ENCODE measurements at regions not wholly inside any gene's neighbourhood (a gene's known extent, or its start where the extent isn't known, plus 50 kb on each side); places are given as distances from the start of the nearest gene placed in this dataset.

DNA sequence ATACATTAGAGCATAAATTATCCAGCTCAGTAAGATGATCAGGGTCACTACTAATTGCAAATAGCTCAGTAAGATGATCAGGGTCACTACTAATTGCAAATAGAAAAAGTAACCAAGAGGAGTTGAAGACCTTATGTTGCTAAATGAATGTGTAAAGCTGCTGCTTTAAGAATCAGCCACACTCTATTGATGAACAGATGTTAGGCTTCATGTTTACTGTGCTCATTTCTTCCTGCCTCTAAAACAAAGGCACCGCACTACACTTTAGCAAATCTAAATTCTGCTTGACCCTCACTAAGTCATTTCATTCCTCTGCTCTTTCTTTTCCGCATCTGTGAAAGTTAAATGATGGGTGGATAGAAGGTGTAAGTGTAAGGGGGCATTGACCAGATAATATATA, 92.6 kb upstream of the PLSCR4 start:
- no peak for DNase-seq (ENCODE audit: low spot score)
- H3K36me3 ChIP-seq (ENCODE audit: low read depth): no peaks in the 10 kb centered on the region
- H3K27ac ChIP-seq (ENCODE audit: poor library complexity, severe bottlenecking): no peak overlapping the region
- no peaks in the 10 kb centered on the region for H3K9me3 ChIP-seq (ENCODE audit: severe bottlenecking)
- H3K27me3 ChIP-seq (ENCODE audit: insufficient read depth, poor library complexity, severe bottlenecking): no peaks in the 10 kb centered on the region
- no peak for ATAC-seq (ENCODE audit: low read depth)
- H3K4me3 ChIP-seq (ENCODE audit: severe bottlenecking): no peak overlapping the region
- TF ChIP-seq, protein P1, sequence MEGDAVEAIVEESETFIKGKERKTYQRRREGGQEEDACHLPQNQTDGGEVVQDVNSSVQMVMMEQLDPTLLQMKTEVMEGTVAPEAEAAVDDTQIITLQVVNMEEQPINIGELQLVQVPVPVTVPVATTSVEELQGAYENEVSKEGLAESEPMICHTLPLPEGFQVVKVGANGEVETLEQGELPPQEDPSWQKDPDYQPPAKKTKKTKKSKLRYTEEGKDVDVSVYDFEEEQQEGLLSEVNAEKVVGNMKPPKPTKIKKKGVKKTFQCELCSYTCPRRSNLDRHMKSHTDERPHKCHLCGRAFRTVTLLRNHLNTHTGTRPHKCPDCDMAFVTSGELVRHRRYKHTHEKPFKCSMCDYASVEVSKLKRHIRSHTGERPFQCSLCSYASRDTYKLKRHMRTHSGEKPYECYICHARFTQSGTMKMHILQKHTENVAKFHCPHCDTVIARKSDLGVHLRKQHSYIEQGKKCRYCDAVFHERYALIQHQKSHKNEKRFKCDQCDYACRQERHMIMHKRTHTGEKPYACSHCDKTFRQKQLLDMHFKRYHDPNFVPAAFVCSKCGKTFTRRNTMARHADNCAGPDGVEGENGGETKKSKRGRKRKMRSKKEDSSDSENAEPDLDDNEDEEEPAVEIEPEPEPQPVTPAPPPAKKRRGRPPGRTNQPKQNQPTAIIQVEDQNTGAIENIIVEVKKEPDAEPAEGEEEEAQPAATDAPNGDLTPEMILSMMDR (IDR thresholded peaks at IDR 0.05; ENCODE audit: poor library complexity, severe bottlenecking): no peak
- H3K4me1 ChIP-seq (ENCODE audit: insufficient read depth, poor library complexity, severe bottlenecking): no peaks in the 10 kb centered on the region

DNA sequence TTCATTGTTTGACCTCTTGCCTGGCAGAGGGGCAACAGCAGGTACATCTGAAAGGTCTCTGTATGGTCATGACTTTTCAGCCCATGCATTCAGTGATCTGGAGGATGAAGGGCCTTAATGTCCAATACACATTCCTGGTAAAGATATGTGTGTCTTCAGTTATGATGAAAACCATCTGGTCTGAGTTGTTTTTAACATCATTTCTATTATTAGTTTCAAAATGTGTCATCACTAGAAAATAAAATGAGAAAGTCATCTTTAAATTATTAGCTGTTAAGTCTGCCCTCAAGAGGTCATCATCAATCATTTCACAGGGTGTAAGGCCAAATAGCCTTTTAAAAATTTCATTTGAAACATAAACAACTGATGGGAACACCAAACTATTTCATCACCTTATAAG, 92.1 kb upstream of the PLSCR4 start:
- no peak for DNase-seq (ENCODE audit: low spot score)
- Histone ChIP-seq H3K9me3 (ENCODE audit: severe bottlenecking) (no peaks in the 10 kb centered on the region), H3K36me3 (ENCODE audit: low read depth) (no peaks in the 10 kb centered on the region), H3K27me3 (ENCODE audit: insufficient read depth, poor library complexity, severe bottlenecking) (no peaks in the 10 kb centered on the region), H3K27ac (ENCODE audit: poor library complexity, severe bottlenecking) (no peak overlapping the region), H3K4me3 (ENCODE audit: severe bottlenecking) (no peak overlapping the region), H3K4me1 (ENCODE audit: insufficient read depth, poor library complexity, severe bottlenecking) (no peaks in the 10 kb centered on the region)
- ATAC-seq (ENCODE audit: low read depth): no peak
- TF ChIP-seq, protein P1 (IDR thresholded peaks at IDR 0.05; ENCODE audit: poor library complexity, severe bottlenecking): no peak

DNA sequence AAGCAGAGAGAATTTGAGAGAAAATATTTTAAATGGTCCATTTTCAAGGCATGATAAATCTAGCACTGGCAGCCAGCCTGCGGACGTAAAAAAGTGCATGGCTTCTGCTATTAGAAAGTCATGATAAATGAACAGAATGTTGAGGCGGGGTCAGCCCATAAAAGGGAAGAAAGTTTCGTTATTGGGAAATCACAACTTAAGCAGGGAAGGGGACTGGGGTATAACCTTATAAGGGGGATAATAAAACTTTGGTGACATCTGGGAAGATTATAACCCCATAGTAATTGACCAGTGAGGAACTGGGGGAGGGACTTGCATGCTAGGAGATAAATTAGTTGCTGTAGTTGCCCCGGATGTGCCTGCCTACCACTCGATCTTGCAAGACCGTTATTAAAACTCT, 88.4 kb upstream of the PLSCR4 start:
- Histone ChIP-seq H3K9me3 (ENCODE audit: severe bottlenecking) (no peaks in the 10 kb centered on the region), H3K27me3 (ENCODE audit: insufficient read depth, poor library complexity, severe bottlenecking) (no peaks in the 10 kb centered on the region), H3K27ac (ENCODE audit: poor library complexity, severe bottlenecking) (no peak overlapping the region), H3K4me1 (ENCODE audit: insufficient read depth, poor library complexity, severe bottlenecking) (no peaks in the 10 kb centered on the region), H3K36me3 (ENCODE audit: low read depth) (no peaks in the 10 kb centered on the region), H3K4me3 (ENCODE audit: severe bottlenecking) (no peak overlapping the region)
- no peak for ATAC-seq (ENCODE audit: low read depth)
- TF ChIP-seq, protein P1 (IDR thresholded peaks at IDR 0.05; ENCODE audit: poor library complexity, severe bottlenecking): no peak
- DNase-seq (ENCODE audit: low spot score): no peak

DNA sequence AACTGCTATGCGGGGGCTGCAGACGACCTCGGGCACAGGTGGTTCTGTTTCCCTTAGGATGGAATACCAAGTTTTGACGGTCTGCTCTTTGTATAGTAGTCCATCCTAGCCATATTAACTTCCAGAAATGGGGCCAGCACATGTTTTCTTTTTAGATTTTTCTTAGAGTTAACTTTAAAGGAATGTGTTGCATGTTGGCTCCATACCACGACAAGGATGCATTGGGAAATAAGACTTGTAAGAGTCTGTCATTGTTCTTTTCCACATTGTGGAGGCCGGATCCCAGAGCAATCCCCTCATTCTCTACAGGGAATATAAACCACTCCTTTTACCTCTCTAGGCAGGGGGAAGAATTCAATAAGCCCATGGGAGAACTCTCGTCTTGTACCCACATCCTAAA, 87.1 kb upstream of the PLSCR4 start:
- H3K27me3 ChIP-seq (ENCODE audit: insufficient read depth, poor library complexity, severe bottlenecking): no peaks in the 10 kb centered on the region
- ATAC-seq (ENCODE audit: low read depth): no peak

DNA sequence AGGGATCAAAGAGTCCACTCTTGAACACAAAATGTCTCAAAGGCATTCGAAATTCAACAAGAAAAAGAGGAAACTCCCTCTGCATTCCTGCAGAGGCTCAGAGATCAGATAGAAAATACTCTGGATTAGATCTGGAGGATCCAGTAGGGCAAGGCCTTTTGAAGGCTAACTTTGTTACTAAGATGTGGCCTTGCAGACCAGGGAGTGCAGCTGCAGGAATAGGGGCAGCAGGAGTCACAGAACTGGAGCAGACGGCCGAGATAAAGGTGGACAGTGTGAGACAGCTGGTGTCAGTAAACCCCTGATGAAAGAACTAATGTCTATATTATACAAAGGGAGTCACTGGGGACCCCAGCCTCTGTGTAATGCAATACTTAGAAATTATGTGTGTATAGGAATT, 84.5 kb upstream of the PLSCR4 start:
- no peak overlapping the region for H3K4me3 ChIP-seq (ENCODE audit: severe bottlenecking)
- H3K4me1 ChIP-seq (ENCODE audit: insufficient read depth, poor library complexity, severe bottlenecking): no peaks in the 10 kb centered on the region
- no peaks in the 10 kb centered on the region for H3K27me3 ChIP-seq (ENCODE audit: insufficient read depth, poor library complexity, severe bottlenecking)
- no peaks in the 10 kb centered on the region for H3K36me3 ChIP-seq (ENCODE audit: low read depth)
- ATAC-seq (ENCODE audit: low read depth) (no peak), DNase-seq (ENCODE audit: low spot score) (no peak)
- no peaks in the 10 kb centered on the region for H3K9me3 ChIP-seq (ENCODE audit: severe bottlenecking)
- TF ChIP-seq, protein P1 (IDR thresholded peaks at IDR 0.05; ENCODE audit: poor library complexity, severe bottlenecking): no peak
- no peak overlapping the region for H3K27ac ChIP-seq (ENCODE audit: poor library complexity, severe bottlenecking)

More for the DNA sequence above, 87.1 kb upstream of the PLSCR4 start:
- Histone ChIP-seq H3K9me3 (ENCODE audit: severe bottlenecking) (no peaks in the 10 kb centered on the region), H3K4me3 (ENCODE audit: severe bottlenecking) (no peak overlapping the region), H3K4me1 (ENCODE audit: insufficient read depth, poor library complexity, severe bottlenecking) (no peaks in the 10 kb centered on the region), H3K36me3 (ENCODE audit: low read depth) (no peaks in the 10 kb centered on the region), H3K27ac (ENCODE audit: poor library complexity, severe bottlenecking) (no peak overlapping the region)
- DNase-seq (ENCODE audit: low spot score): no peak
- TF ChIP-seq, protein P1 (IDR thresholded peaks at IDR 0.05; ENCODE audit: poor library complexity, severe bottlenecking): no peak

Measured in RWPE2 (cell line).